B cell (primary cell): ENCODE measurements at regions not wholly inside any gene's neighbourhood (a gene's known extent, or its start where the extent isn't known, plus 50 kb on each side); places are given as distances from the start of the nearest gene placed in this dataset.

Experiments used
- ATAC-seq: fragments of 200-7000 bp; cut with Tn5 transposase; one replicate; pipeline ENCODE4 v1.10.0; 2021; ENCODE audit warnings: low read depth, mild to moderate bottlenecking, moderate number of reproducible peaks, moderate library complexity
- CTCF ChIA-PET: fragments of 350-600 bp; sonication (Branson Sonifier 250); formaldehyde crosslinking; loops from one replicate; lab custom pipeline; 2021; ENCODE audit warnings: antibody characterized with exemption, inconsistent platforms; lab: Charles Lee
- POLR2A ChIA-PET: fragments of 350-600 bp; sonication (Branson Sonifier 250); formaldehyde crosslinking; loops from one replicate; lab custom pipeline; 2021; ENCODE audit warnings: antibody characterized with exemption; lab: Charles Lee
- DNase-seq: peaks from one replicate; pipeline ENCODE4 v3.0.0; 2013
- H2AFZ ChIP-seq: 2 replicates; pipeline ENCODE4 v1.6.1; 2012; ENCODE audit warnings: mild to moderate bottlenecking, low read depth, low read length; ENCODE audit not compliant: insufficient read depth, poor library complexity, severe bottlenecking
- H3K27ac ChIP-seq, 2 donors: 1 replicate in 1 of 2; 2 replicates in 1 of 2; pipeline ENCODE4 v1.5.1; 2012 to 2013; ENCODE audit warnings: low read length in 2 of 2, mild to moderate bottlenecking in 2 of 2, moderate library complexity in 1 of 2
- H3K27me3 ChIP-seq, 4 experiments: fragments of 200-600 bp in 1 of 4; sonication (generic) in 1 of 4; replicated peaks in 1 of 4; 1 replicate in 2 of 4; 2 replicates in 2 of 4; pipeline versions ENCODE4 v1.6.1 to v1.7.0; 2013 to 2016; ENCODE audit warnings: low read length in 3 of 4, mild to moderate bottlenecking in 2 of 4, mixed read lengths in 1 of 4, moderate library complexity in 1 of 4; ENCODE audit not compliant: insufficient read depth in 4 of 4, control insufficient read depth in 3 of 4; ENCODE audit errors: control extremely low read depth in 1 of 4
- H3K36me3 ChIP-seq, 2 experiments: replicated peaks in 1 of 2; 1 replicate in 1 of 2; 2 replicates in 1 of 2; pipeline versions ENCODE4 v1.6.1 to v1.7.1; 2013; ENCODE audit warnings: low read length in 1 of 2; ENCODE audit not compliant: insufficient read depth in 2 of 2, control insufficient read depth in 1 of 2; ENCODE audit errors: control extremely low read depth in 1 of 2, extremely low read depth in 1 of 2
- H3K4me1 ChIP-seq, 2 donors: fragments of 200-600 bp in 1 of 2; sonication (generic) in 1 of 2; 1 replicate in 1 of 2; 2 replicates in 1 of 2; pipeline versions ENCODE4 v1.5.1 to v1.6.1; 2013 to 2017; ENCODE audit warnings: low read length in 2 of 2; ENCODE audit not compliant: control insufficient read depth in 2 of 2, insufficient read depth in 2 of 2
- H3K4me2 ChIP-seq: replicated peaks from 2 replicates; pipeline ENCODE3; 2012; ENCODE audit warnings: mild to moderate bottlenecking, low read depth, low read length; ENCODE audit not compliant: poor library complexity, severe bottlenecking
- H3K4me3 ChIP-seq, 5 experiments: fragments of 200-600 bp in 1 of 5; sonication (generic) in 1 of 5; 1 replicate in 3 of 5; 2 replicates in 2 of 5; pipeline versions ENCODE4 v1.5.1 to v1.7.0; 2011 to 2016; ENCODE audit warnings: low read length in 4 of 5, mild to moderate bottlenecking in 4 of 5, low read depth in 2 of 5, control low read depth in 1 of 5, moderate library complexity in 1 of 5; ENCODE audit not compliant: insufficient read depth in 1 of 5; ENCODE audit errors: control extremely low read depth in 1 of 5, extremely low read depth in 1 of 5
- H3K79me2 ChIP-seq: fragments of 200-600 bp; sonication (generic); one replicate; pipeline ENCODE4 v1.6.0; 2016; ENCODE audit warnings: low read length; ENCODE audit not compliant: control insufficient read depth, insufficient read depth
- H3K9ac ChIP-seq: fragments of 200-600 bp; sonication (generic); 2 replicates; pipeline ENCODE4 v1.6.1; 2017; ENCODE audit warnings: mild to moderate bottlenecking, low read length, moderate library complexity
- H3K9me3 ChIP-seq, 3 donors: one replicate each; pipeline versions ENCODE4 v1.6.1 to v1.7.1; 2013; ENCODE audit warnings: low read length in 2 of 3; ENCODE audit not compliant: control insufficient read depth in 2 of 3, insufficient read depth in 1 of 3; ENCODE audit errors: control extremely low read depth in 1 of 3
- H4K20me1 ChIP-seq: 2 replicates; pipeline ENCODE4 v1.6.0; 2012; ENCODE audit warnings: mild to moderate bottlenecking, low read length; ENCODE audit not compliant: insufficient read depth, control insufficient read depth, poor library complexity, severe bottlenecking
- H3K27ac Mint-ChIP-seq: one replicate; pipeline ENCODE4 v1.8.0; 2021; ENCODE audit warnings: mixed read lengths
- H3K27me3 Mint-ChIP-seq: one replicate; pipeline ENCODE4 v1.8.0; 2021; ENCODE audit warnings: mixed read lengths
- H3K4me1 Mint-ChIP-seq: one replicate; pipeline ENCODE4 v1.8.0; 2021; ENCODE audit warnings: mixed read lengths
- H3K4me3 Mint-ChIP-seq: one replicate; pipeline ENCODE4 v1.8.0; 2021; ENCODE audit warnings: mixed read lengths
- H3K9me3 Mint-ChIP-seq: one replicate; pipeline ENCODE4 v1.8.0; 2022; ENCODE audit warnings: mixed read lengths; ENCODE audit not compliant: insufficient read depth
- CTCF ChIP-seq: fragments of 200-600 bp; IDR thresholded peaks from one replicate; pipeline ENCODE4 v1.8.0; 2022; ENCODE audit warnings: antibody characterized with exemption, mild to moderate bottlenecking
- EZH2 ChIP-seq: IDR thresholded peaks from 2 replicates; pipeline ENCODE4 v1.6.1; 2012; ENCODE audit warnings: borderline replicate concordance, low read depth, mild to moderate bottlenecking, moderate library complexity, low read length; ENCODE audit not compliant: insufficient read depth, poor library complexity, severe bottlenecking
- WGBS: methylation state at CpG from one replicate; pipeline ENCODE4 v1.1.5; 2013; ENCODE audit warnings: missing lambda C conversion rate; ENCODE audit not compliant: insufficient coverage; 5-methylcytosine and 5-hydroxymethylcytosine counted together
- intact Hi-C: fragments of 100-400 bp; cut with micrococcal nuclease; formaldehyde crosslinking; loops from one replicate; pipeline ENCODE4 v1.10.0; 2022

- no peak overlapping the region for H3K4me2 ChIP-seq
- no peaks in the 10 kb centered on the region for H3K4me1 Mint-ChIP-seq
- ChIA-PET CTCF (no interaction called here), POLR2A (no interaction called here)
- H3K27ac ChIP-seq: no peak overlapping the region
- peaks cover 0 to 3% (median 0%) of the 10 kb centered on the region in 4 experiments for H3K27me3 ChIP-seq
- DNase-seq (no peak), ATAC-seq (no peak)
- no peaks in the 10 kb centered on the region for H3K27me3 Mint-ChIP-seq
- H3K36me3 ChIP-seq: no peaks in the 10 kb centered on the region
- no peaks in the 10 kb centered on the region for H4K20me1 ChIP-seq
- no peak overlapping the region for H3K4me3 ChIP-seq
- H2AFZ ChIP-seq: no peak overlapping the region
- peaks cover 3% of the 10 kb centered on the region for H3K9me3 Mint-ChIP-seq
- H3K9me3 ChIP-seq: no peaks in the 10 kb centered on the region
- no peaks in the 10 kb centered on the region for H3K79me2 ChIP-seq
- no peaks in the 10 kb centered on the region for H3K4me1 ChIP-seq
- H3K4me3 Mint-ChIP-seq: no peak overlapping the region
- WGBS: 62% methylated on average over 1 of the region's 3 CpGs
- no peak for TF ChIP-seq EZH2
- intact Hi-C loops: no loop called here
- H3K27ac Mint-ChIP-seq: no peak overlapping the region
- no peak overlapping the region for H3K9ac ChIP-seq
These were observed 124.7 kb upstream of the FRMD4B start for GRCh38 chr3:69510481-69511030.

- Mint-ChIP-seq H3K9me3 (no peaks in the 10 kb centered on the region), H3K4me3 (no peak overlapping the region), H3K27me3 (no peaks in the 10 kb centered on the region), H3K4me1 (no peaks in the 10 kb centered on the region), H3K27ac (no peak overlapping the region)
- Histone ChIP-seq H4K20me1 (no peaks in the 10 kb centered on the region), H3K4me3 (no peak overlapping the region), H3K79me2 (no peaks in the 10 kb centered on the region), H3K4me2 (no peak overlapping the region), H3K27ac (no peak overlapping the region), H3K36me3 (no peaks in the 10 kb centered on the region), H2AFZ (no peak overlapping the region), H3K27me3 (peaks cover 0 to 3% (median 0%) of the 10 kb centered on the region in 4 experiments), H3K9me3 (no peaks in the 10 kb centered on the region), H3K9ac (no peak overlapping the region), H3K4me1 (no peaks in the 10 kb centered on the region)
- POLR2A ChIA-PET: no interaction called here
- intact Hi-C loops: no loop called here
- ATAC-seq: no peak
- WGBS: 88% methylated on average over 1 of the region's 3 CpGs
- no peak for TF ChIP-seq CTCF
- no peak for TF ChIP-seq EZH2
- DNase-seq: no peak
- CTCF ChIA-PET: no interaction called here
These were observed 123.4 kb upstream of the FRMD4B start for GRCh38 chr3:69509288-69509687.
